Activated B cell treated with CpG ODN at 0.5 μM for 24 hours (primary cell): ENCODE measurements at regions not wholly inside any gene's neighbourhood (a gene's known extent, or its start where the extent isn't known, plus 50 kb on each side); places are given as distances from the start of the nearest gene placed in this dataset.

ENCODE experiments used
- ATAC-seq: fragments of 200-7000 bp; cut with Tn5 transposase; one replicate; pipeline ENCODE4 v1.10.0; 2021; ENCODE audit warnings: low read depth, mild to moderate bottlenecking, moderate library complexity
- CTCF ChIA-PET: fragments of 350-600 bp; sonication (Branson Sonifier 250); formaldehyde crosslinking; loops from one replicate; lab custom pipeline; 2021; ENCODE audit warnings: antibody characterized with exemption; lab: Charles Lee
- POLR2A ChIA-PET: fragments of 350-600 bp; sonication (Branson Sonifier 250); formaldehyde crosslinking; loops from one replicate; lab custom pipeline; 2021; ENCODE audit warnings: antibody characterized with exemption; lab: Charles Lee
- DNase-seq: peaks from one replicate; pipeline ENCODE4 v3.0.0; 2022
- H3K27ac Mint-ChIP-seq: one replicate; pipeline ENCODE4 v1.8.0; 2020; ENCODE audit warnings: mixed read lengths
- H3K27me3 Mint-ChIP-seq: one replicate; pipeline ENCODE4 v1.8.0; 2021; ENCODE audit warnings: mixed read lengths
- H3K36me3 Mint-ChIP-seq: one replicate; pipeline ENCODE4 v1.8.0; 2021; ENCODE audit warnings: low read depth, mixed read lengths
- H3K4me1 Mint-ChIP-seq: one replicate; pipeline ENCODE4 v1.8.0; 2021; ENCODE audit warnings: mixed read lengths
- H3K4me3 Mint-ChIP-seq: one replicate; pipeline ENCODE4 v1.8.0; 2020; ENCODE audit warnings: mild to moderate bottlenecking, mixed read lengths
- H3K9me3 Mint-ChIP-seq: one replicate; pipeline ENCODE4 v1.8.0; 2020; ENCODE audit warnings: mixed read lengths
- CTCF ChIP-seq: fragments of 200-600 bp; IDR thresholded peaks from one replicate; pipeline ENCODE4 v1.8.0; 2022; ENCODE audit warnings: antibody characterized with exemption, mild to moderate bottlenecking
- intact Hi-C: fragments of 100-400 bp; cut with micrococcal nuclease; formaldehyde crosslinking; loops from one replicate; pipeline ENCODE4 v1.15.1; 2024

GRCh38 chr2:125224830-125225229, 1199.7 kb downstream of the CNTNAP5 start:
- POLR2A ChIA-PET = no interaction called here
- Mint-ChIP-seq H3K4me3 (no peak overlapping the region), H3K36me3 (no peaks in the 10 kb centered on the region), H3K9me3 (peaks cover 10% of the 10 kb centered on the region), H3K27me3 (no peaks in the 10 kb centered on the region), H3K4me1 (no peaks in the 10 kb centered on the region), H3K27ac (no peak overlapping the region)
- no peak for DNase-seq
- ATAC-seq = no peak
- intact Hi-C loops = no loop called here
- CTCF ChIA-PET = no interaction called here
- TF ChIP-seq CTCF = no peak

GRCh38 chr2:125227843-125228392, 1202.8 kb downstream of the CNTNAP5 start:
- no peak overlapping the region for H3K27ac Mint-ChIP-seq
- intact Hi-C loops = no loop called here
- no peak for ATAC-seq

GRCh38 chr2:125240870-125241269, 1215.8 kb downstream of the CNTNAP5 start:
- ChIA-PET CTCF (no interaction called here), POLR2A (no interaction called here)
- H3K36me3 Mint-ChIP-seq = no peaks in the 10 kb centered on the region
- H3K9me3 Mint-ChIP-seq = peaks cover 12% of the 10 kb centered on the region
- intact Hi-C loops = no loop called here
- H3K4me1 Mint-ChIP-seq = no peaks in the 10 kb centered on the region
- no peaks in the 10 kb centered on the region for H3K27me3 Mint-ChIP-seq
- H3K27ac Mint-ChIP-seq = no peak overlapping the region
- DNase-seq (no peak), ATAC-seq (no peak)
- H3K4me3 Mint-ChIP-seq = no peak overlapping the region
- TF ChIP-seq CTCF = no peak

More at GRCh38 chr2:125227843-125228392, 1202.8 kb downstream of the CNTNAP5 start:
- TF ChIP-seq CTCF = no peak
- POLR2A ChIA-PET = no interaction called here
- no peak overlapping the region for H3K4me3 Mint-ChIP-seq
- no peaks in the 10 kb centered on the region for H3K4me1 Mint-ChIP-seq
- CTCF ChIA-PET = no interaction called here
- no peak for DNase-seq
- H3K27me3 Mint-ChIP-seq = no peaks in the 10 kb centered on the region
- H3K36me3 Mint-ChIP-seq = no peaks in the 10 kb centered on the region
- peaks cover 8% of the 10 kb centered on the region for H3K9me3 Mint-ChIP-seq

- H3K36me3 Mint-ChIP-seq = no peaks in the 10 kb centered on the region
- H3K4me1 Mint-ChIP-seq = no peaks in the 10 kb centered on the region
- no peak overlapping the region for H3K27ac Mint-ChIP-seq
- POLR2A ChIA-PET = no interaction called here
- H3K4me3 Mint-ChIP-seq = no peak overlapping the region
- DNase-seq (no peak), ATAC-seq (no peak)
- CTCF ChIA-PET = no interaction called here
- intact Hi-C loops = no loop called here
- no peaks in the 10 kb centered on the region for H3K27me3 Mint-ChIP-seq
- no peak for TF ChIP-seq CTCF
- peaks cover 10% of the 10 kb centered on the region for H3K9me3 Mint-ChIP-seq
Measured at GRCh38 chr2:125243074-125243473, 1218.0 kb downstream of the CNTNAP5 start.

- Mint-ChIP-seq H3K9me3 (peaks cover 2% of the 10 kb centered on the region), H3K27me3 (no peaks in the 10 kb centered on the region), H3K4me3 (no peak overlapping the region), H3K27ac (no peak overlapping the region), H3K4me1 (no peaks in the 10 kb centered on the region), H3K36me3 (no peaks in the 10 kb centered on the region)
- POLR2A ChIA-PET = no interaction called here
- CTCF ChIA-PET = no interaction called here
- TF ChIP-seq CTCF = no peak
- ATAC-seq (no peak), DNase-seq (no peak)
- intact Hi-C loops = no loop called here
Measured at GRCh38 chr2:125254010-125254409, 1228.9 kb downstream of the CNTNAP5 start.
